Uterus (tissue), 2 donors: ENCODE measurements at regions not wholly inside any gene's neighbourhood (a gene's known extent, or its start where the extent isn't known, plus 50 kb on each side); places are given as distances from the start of the nearest gene placed in this dataset.

Experiments
- POLR2A ChIP-seq, 2 donors: fragments of 450-650 bp; IDR thresholded peaks; one replicate each; pipeline ENCODE4 v1.6.1; 2016; ENCODE audit warnings: antibody characterized with exemption in 2 of 2, mild to moderate bottlenecking in 1 of 2, moderate library complexity in 1 of 2
- TF ChIP-seq, protein P1 (sequence below), 4 experiments: fragments of 200-600 bp in 2 of 4; fragments of 450-650 bp in 2 of 4; sonication (generic) in 2 of 4; IDR thresholded peaks; one replicate each; pipeline ENCODE4 v1.5.1; 2016 to 2019; ENCODE audit warnings: antibody characterized with exemption in 4 of 4, mild to moderate bottlenecking in 2 of 4, moderate library complexity in 1 of 4

DNA sequence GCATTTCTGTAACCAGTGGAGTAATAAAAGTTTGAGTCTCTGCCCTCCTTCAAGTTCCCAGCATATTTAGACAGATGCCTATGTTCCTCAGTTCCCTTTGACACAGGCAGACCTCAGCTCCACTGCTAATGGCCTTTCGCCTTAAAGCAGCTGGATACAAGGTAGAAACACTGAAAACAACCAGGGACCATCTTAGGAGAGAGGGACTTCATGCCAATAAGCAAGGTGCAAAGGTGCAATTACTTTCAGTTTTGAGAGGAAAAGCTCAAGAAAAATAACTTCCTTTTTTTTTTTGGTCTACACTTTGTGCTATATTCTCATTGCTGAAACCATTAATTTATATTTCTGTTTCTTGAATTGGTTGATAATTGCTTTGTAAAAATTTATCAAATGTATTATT is 781.9 kb upstream of the GALNTL6 start:
- no peak for TF ChIP-seq POLR2A (IDR thresholded peaks at IDR 0.05)
- TF ChIP-seq, protein P1, sequence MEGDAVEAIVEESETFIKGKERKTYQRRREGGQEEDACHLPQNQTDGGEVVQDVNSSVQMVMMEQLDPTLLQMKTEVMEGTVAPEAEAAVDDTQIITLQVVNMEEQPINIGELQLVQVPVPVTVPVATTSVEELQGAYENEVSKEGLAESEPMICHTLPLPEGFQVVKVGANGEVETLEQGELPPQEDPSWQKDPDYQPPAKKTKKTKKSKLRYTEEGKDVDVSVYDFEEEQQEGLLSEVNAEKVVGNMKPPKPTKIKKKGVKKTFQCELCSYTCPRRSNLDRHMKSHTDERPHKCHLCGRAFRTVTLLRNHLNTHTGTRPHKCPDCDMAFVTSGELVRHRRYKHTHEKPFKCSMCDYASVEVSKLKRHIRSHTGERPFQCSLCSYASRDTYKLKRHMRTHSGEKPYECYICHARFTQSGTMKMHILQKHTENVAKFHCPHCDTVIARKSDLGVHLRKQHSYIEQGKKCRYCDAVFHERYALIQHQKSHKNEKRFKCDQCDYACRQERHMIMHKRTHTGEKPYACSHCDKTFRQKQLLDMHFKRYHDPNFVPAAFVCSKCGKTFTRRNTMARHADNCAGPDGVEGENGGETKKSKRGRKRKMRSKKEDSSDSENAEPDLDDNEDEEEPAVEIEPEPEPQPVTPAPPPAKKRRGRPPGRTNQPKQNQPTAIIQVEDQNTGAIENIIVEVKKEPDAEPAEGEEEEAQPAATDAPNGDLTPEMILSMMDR (IDR thresholded peaks at IDR 0.05) = no peak
